K562 (cell line): ENCODE measurements at regions not wholly inside any gene's neighbourhood (a gene's known extent, or its start where the extent isn't known, plus 50 kb on each side); places are given as distances from the start of the nearest gene placed in this dataset.

Source experiments
- ATF4 ChIP-seq: fragments of 450-650 bp; formaldehyde crosslinking; IDR thresholded peaks from 2 replicates; pipeline ENCODE4 v1.4.0; 2022; ENCODE audit warnings: mild to moderate bottlenecking, moderate library complexity
- BDP1 ChIP-seq: IDR thresholded peaks from 3 replicates; pipeline ENCODE4 v1.6.1; 2011; ENCODE audit not compliant: insufficient read length, insufficient read depth
- CTCFL ChIP-seq: IDR thresholded peaks from 2 replicates; pipeline ENCODE4 v1.6.1; 2011; ENCODE audit warnings: borderline replicate concordance, low read depth, mild to moderate bottlenecking, moderate library complexity, low read length; ENCODE audit not compliant: insufficient read depth, poor library complexity, severe bottlenecking
- ETV6 ChIP-seq, 3 experiments: fragments of 150-350 bp in 1 of 3; sonication (generic) in 1 of 3; formaldehyde crosslinking in 1 of 3; IDR thresholded peaks; 2 replicates each; pipeline versions ENCODE4 v1.6.1 to v1.8.0; 2014 to 2022; ENCODE audit warnings: borderline replicate concordance in 2 of 3, low read depth in 2 of 3, antibody characterized with exemption in 1 of 3, low read length in 1 of 3, mild to moderate bottlenecking in 1 of 3, missing genetic modification reagents in 1 of 3
- GATA2 ChIP-seq: sonication (generic); formaldehyde crosslinking; IDR thresholded peaks from 2 replicates; pipeline ENCODE4 v1.4.0; 2020; ENCODE audit warnings: mild to moderate bottlenecking, missing genetic modification reagents
- JUND ChIP-seq, 2 experiments: IDR thresholded peaks; 2 replicates in 1 of 2; 3 replicates in 1 of 2; pipeline ENCODE4 v1.6.1; 2011; ENCODE audit warnings: borderline replicate concordance in 2 of 2, low read depth in 2 of 2, low read length in 2 of 2, improper control_type of control experiment in 1 of 2, missing biosample characterization in 1 of 2, missing genetic modification characterization in 1 of 2, missing genetic modification reagents in 1 of 2
- L3MBTL2 ChIP-seq: fragments of 450-650 bp; IDR thresholded peaks from 2 replicates; pipeline ENCODE4 v1.6.1; 2016; ENCODE audit warnings: mild to moderate bottlenecking, moderate library complexity
- MAFF ChIP-seq: IDR thresholded peaks from 2 replicates; pipeline ENCODE4 v1.6.1; 2012; ENCODE audit warnings: low read length, improper control_type of control experiment
- MNT ChIP-seq, 2 experiments: fragments of 450-650 bp; conservative IDR thresholded peaks; 2 replicates each; pipeline ENCODE4 v1.6.1; 2017; ENCODE audit warnings: mild to moderate bottlenecking in 2 of 2, moderate library complexity in 2 of 2
- NFIC ChIP-seq: fragments of 450-650 bp; IDR thresholded peaks from 2 replicates; pipeline ENCODE4 v1.6.1; 2017; ENCODE audit warnings: mild to moderate bottlenecking, inconsistent platforms
- NFIX ChIP-seq: fragments of 250-450 bp; sonication (Bioruptor Pico); IDR thresholded peaks from 2 replicates; pipeline ENCODE4 v1.4.0; 2020; ENCODE audit warnings: low read depth, mild to moderate bottlenecking, moderate library complexity
- TAL1 ChIP-seq: fragments of 450-650 bp; IDR thresholded peaks from 2 replicates; pipeline ENCODE4 v1.6.1; 2016; ENCODE audit warnings: mild to moderate bottlenecking
- TCF7L2 ChIP-seq: fragments of 150-350 bp; IDR thresholded peaks from 2 replicates; pipeline ENCODE4 v1.6.1; 2016; ENCODE audit warnings: low read depth, mild to moderate bottlenecking, low read length, moderate library complexity
- TRIM28 ChIP-seq: fragments of 450-650 bp; IDR thresholded peaks from 2 replicates; pipeline ENCODE4 v1.6.1; 2017
- ZBTB34 ChIP-seq: fragments of 250-450 bp; sonication (Bioruptor Pico); IDR thresholded peaks from 2 replicates; pipeline ENCODE4 v1.8.0; 2021; ENCODE audit warnings: mild to moderate bottlenecking, moderate library complexity
- ZNF280B ChIP-seq: fragments of 250-450 bp; sonication (Bioruptor Pico); IDR thresholded peaks from 2 replicates; pipeline ENCODE4 v1.5.1; 2021; ENCODE audit warnings: mild to moderate bottlenecking
- ZNF561 ChIP-seq: fragments of 450-650 bp; formaldehyde crosslinking; conservative IDR thresholded peaks from 2 replicates; pipeline ENCODE4 v1.4.0; 2020; ENCODE audit warnings: mild to moderate bottlenecking, moderate library complexity

- TF ChIP-seq L3MBTL2, result peak; percentile 97
- TF ChIP-seq ZNF561 (CRISPR knock-in tag), result no peak
- TF ChIP-seq ZNF280B (CRISPR knock-in tag), result no peak
- peak; percentile 26; the same call in 1 of the 2 replicates for TF ChIP-seq TAL1
- TF ChIP-seq NFIX (CRISPR knock-in tag), result no peak
- TF ChIP-seq MAFF, result peak; percentile 97
- no peak for TF ChIP-seq ETV6 (IDR thresholded peaks at IDR 0.05; ENCODE audit: borderline replicate concordance in 1 of 2, low read depth in 2 of 2, low read length in 1 of 2)
- TF ChIP-seq ETV6 (CRISPR knock-in tag; IDR thresholded peaks at IDR 0.05; ENCODE audit: borderline replicate concordance), result no peak
- peak; percentile 60; the same call in 1 of the 2 replicates for TF ChIP-seq TRIM28
- peak; percentile 30; the same call in 1 of the 2 replicates for TF ChIP-seq NFIC
- TF ChIP-seq TCF7L2, result no peak
- TF ChIP-seq JUND (IDR thresholded peaks at IDR 0.05; ENCODE audit: borderline replicate concordance, low read depth, low read length), result peak; percentile 78; the same call in 1 of the 2 replicates
- peak; percentile 82; the same call in 2 of the 3 replicates for TF ChIP-seq JUND (tag; IDR thresholded peaks at IDR 0.05; ENCODE audit: borderline replicate concordance, low read depth, low read length)
- no peak for TF ChIP-seq CTCFL
- no peak for TF ChIP-seq ATF4
- no peak for TF ChIP-seq GATA2 (CRISPR knock-in tag)
- TF ChIP-seq MNT (conservative IDR thresholded peaks at IDR 0.05), result peak; percentile 53 to 54; a peak in 3 of 4 replicates
- TF ChIP-seq ZBTB34, result no peak
- TF ChIP-seq BDP1, result no peak
Measured at GRCh38 chr6:14464055-14464454, 346.5 kb downstream of the CD83 start (continued).
